ENCODE measurements at regions not wholly inside any gene's neighbourhood (a gene's known extent, or its start where the extent isn't known, plus 50 kb on each side); places are given as distances from the start of the nearest gene placed in this dataset.
"Not testable (repeated sequence)": the region's sequence is repeated elsewhere in the genome, so short reads cannot be mapped to it uniquely, and the experiment has no call there.

DNA sequence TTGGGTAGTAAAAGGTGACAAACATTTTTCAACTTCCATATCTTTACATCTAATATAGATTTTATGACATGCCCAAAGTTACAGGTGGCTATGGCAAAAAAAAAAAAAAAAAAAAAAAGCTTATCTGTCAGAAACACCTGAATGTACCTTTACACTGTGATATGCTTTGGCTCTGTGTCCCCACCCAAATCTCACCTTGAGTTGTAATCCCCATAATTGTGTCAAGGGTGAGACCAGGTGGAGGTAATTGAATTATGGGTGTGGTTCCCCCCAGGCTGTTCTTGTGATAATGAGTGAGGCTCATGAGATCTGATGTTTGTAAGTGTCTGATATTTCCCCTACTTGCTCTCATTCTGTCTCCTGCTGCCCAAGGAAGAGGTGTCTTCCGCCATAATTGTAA is 139.6 kb upstream of the LRRC61 start:
- TF ChIP-seq, protein P1, sequence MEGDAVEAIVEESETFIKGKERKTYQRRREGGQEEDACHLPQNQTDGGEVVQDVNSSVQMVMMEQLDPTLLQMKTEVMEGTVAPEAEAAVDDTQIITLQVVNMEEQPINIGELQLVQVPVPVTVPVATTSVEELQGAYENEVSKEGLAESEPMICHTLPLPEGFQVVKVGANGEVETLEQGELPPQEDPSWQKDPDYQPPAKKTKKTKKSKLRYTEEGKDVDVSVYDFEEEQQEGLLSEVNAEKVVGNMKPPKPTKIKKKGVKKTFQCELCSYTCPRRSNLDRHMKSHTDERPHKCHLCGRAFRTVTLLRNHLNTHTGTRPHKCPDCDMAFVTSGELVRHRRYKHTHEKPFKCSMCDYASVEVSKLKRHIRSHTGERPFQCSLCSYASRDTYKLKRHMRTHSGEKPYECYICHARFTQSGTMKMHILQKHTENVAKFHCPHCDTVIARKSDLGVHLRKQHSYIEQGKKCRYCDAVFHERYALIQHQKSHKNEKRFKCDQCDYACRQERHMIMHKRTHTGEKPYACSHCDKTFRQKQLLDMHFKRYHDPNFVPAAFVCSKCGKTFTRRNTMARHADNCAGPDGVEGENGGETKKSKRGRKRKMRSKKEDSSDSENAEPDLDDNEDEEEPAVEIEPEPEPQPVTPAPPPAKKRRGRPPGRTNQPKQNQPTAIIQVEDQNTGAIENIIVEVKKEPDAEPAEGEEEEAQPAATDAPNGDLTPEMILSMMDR (conservative IDR thresholded peaks at IDR 0.05) = not testable (repeated sequence)
- not testable (repeated sequence) for TF ChIP-seq EZH2 (IDR thresholded peaks at IDR 0.05; ENCODE audit: low read depth)
